GM10266 (cell line): ENCODE measurements at regions not wholly inside any gene's neighbourhood (a gene's known extent, or its start where the extent isn't known, plus 50 kb on each side); places are given as distances from the start of the nearest gene placed in this dataset.

Source experiments
- DNase-seq: peaks from one replicate; pipeline ENCODE4 v3.0.0; 2012; ENCODE audit errors: extremely low spot score
- TF ChIP-seq, protein P1 (sequence below): IDR thresholded peaks from 2 replicates; pipeline ENCODE4 v1.5.1; 2012; ENCODE audit warnings: mild to moderate bottlenecking, low read depth; ENCODE audit not compliant: control insufficient read depth, insufficient read depth; ENCODE audit errors: missing control alignments

DNA sequence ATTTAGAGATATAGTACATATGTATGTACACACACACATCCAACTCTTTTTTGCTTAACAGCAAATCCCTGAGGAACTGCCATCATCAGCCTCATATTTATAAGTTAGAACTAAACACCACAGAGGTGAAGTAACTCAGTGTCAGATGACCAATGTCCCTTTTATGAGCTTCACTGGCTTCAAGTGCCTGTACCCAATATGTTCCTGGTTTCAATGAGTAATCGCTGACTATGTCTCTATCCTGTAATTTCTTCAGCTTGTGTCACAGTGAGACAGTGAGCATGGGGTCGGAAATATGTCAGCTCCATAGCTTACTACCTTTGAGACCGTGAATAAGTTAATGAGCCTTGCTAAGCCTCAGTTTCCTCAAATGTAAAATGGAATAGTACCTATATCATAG is 136.2 kb upstream of the RASGEF1B start:
- DNase-seq, result no peak
- TF ChIP-seq, protein P1, sequence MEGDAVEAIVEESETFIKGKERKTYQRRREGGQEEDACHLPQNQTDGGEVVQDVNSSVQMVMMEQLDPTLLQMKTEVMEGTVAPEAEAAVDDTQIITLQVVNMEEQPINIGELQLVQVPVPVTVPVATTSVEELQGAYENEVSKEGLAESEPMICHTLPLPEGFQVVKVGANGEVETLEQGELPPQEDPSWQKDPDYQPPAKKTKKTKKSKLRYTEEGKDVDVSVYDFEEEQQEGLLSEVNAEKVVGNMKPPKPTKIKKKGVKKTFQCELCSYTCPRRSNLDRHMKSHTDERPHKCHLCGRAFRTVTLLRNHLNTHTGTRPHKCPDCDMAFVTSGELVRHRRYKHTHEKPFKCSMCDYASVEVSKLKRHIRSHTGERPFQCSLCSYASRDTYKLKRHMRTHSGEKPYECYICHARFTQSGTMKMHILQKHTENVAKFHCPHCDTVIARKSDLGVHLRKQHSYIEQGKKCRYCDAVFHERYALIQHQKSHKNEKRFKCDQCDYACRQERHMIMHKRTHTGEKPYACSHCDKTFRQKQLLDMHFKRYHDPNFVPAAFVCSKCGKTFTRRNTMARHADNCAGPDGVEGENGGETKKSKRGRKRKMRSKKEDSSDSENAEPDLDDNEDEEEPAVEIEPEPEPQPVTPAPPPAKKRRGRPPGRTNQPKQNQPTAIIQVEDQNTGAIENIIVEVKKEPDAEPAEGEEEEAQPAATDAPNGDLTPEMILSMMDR, result no peak

DNA sequence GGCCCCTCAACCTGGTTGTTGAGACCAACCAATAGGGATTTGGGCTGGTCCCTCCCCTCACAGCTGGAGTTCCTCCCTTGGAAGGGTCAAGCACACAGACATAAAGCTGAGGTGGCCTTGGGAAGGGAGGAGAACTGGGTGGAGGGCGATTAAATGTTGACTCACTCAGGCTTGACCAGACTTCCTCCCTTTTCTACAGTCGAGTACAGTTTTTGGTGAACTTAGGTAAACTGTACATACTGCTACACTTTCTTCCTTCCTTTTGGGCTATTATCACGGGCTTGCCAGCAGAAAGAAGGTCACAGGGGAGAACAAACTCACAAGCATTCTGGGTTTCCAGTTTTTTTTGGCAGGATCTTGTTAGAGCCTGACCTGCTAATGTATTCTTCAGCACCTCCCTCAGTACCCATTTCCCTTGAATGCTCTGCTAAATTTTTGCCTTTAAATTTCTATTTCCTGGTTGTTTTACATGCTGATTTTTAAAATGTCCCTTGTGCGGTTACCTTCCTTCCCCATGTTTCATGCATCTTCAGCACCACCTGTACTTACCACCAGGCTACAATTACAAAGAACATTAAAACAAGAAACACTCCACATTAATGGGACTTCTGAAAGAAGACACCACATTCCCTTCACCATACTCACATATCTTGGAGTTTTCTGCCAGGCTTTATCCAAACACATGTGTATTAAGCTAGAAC is 135.2 kb upstream of the RASGEF1B start:
- no peak for DNase-seq
- TF ChIP-seq, protein P1, result no peak

DNA sequence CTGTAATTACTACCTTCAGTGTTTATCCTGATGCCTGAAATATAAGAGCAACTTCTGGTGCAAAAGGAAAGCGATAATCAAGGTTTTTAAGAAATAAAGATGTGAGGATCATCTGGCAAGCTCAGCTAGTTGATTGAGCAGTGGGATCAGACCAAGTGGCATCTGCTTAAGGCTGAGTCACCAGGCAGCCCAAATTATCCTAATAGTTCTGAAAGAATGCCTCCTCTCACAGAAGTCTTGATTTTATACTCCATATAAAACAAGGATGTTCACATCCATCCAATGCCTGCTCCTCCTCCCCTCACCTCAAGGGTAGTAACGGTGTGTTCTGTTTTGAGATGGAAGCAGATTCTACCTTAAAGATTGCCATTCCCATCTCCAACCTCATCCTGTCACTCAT is 134.5 kb upstream of the RASGEF1B start:
- TF ChIP-seq, protein P1, result no peak
- no peak for DNase-seq

DNA sequence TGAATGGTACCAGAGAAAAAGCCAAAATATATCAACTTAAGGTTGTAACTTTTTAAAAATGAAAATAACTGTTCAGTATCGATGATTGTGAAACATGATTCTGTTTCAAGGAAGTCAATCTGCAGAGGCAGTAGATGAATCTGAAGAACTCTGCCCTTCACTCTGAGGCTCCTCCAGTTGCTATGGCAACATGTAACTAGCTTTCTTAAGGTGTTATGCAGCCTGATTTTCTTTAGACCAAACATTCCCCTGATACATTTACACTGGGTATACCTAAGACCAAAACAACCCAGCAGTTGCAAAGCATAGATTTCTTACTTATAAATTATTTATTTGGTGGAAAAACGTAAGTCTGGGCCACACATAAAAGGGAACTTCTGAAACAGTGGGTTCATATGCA is 133.6 kb upstream of the RASGEF1B start:
- no peak for DNase-seq
- TF ChIP-seq, protein P1, result no peak

DNA sequence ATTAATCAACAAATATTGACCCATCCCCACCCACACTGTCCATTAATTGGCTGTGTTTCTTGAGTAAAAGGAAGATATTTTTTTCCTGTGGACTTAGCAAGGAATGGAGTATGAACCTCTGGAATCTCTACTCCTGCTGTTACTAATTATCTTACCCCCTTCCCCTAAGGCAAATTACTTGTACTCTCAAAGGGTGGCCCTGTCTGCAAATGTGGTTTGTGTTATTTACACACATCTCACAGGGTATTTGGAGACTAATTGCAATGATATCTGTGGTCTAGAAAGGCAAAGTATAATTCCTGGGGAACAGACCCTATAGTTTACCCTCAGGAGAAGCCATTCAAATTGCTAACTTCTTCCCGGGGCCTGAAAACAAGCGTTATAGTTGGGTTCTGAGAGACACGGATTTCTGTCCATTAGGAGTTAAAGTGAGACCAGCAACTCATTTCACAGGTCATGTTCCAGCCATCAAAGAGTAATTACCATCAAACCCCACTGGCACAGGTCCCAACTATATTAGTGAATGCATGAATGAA is 133.0 kb upstream of the RASGEF1B start:
- no peak for DNase-seq
- TF ChIP-seq, protein P1, result no peak

DNA sequence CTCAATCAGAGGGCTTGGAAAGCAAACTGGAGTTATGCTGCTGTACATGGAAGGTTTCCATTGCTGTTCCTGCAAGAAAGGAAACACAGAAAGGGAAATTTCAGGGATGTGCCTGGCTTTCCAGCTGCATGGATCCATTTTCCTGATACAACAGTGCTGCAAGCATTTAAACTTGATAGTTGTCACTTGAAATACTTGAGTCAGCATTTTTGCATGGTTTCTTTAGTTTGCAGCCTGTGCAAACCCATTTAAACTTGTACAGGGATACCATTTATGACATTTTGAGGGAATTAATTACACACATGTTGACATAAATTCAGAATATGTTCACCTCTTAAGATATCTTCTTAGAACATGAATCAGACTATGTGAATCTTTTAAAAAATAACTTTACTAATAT is 131.1 kb upstream of the RASGEF1B start:
- no peak for DNase-seq
- TF ChIP-seq, protein P1, result no peak

DNA sequence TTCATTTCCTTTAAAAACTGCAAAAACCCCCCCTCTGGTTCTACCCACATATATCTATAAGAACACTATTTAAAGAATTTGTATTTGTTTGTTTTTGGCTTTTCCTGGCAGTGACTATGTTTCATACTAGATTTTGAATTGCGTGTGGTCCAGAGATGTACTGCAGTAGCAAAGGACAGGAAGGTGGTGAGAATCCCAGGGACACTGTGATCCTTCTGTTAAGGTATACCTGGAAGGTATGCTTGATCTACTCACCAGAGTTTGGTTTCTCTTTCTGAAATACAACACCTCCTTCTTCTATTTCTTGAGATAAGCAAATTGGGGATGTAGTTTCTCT is 129.6 kb upstream of the RASGEF1B start:
- TF ChIP-seq, protein P1, result no peak
- DNase-seq, result no peak
